GM18907 (cell line): ENCODE measurements at regions not wholly inside any gene's neighbourhood (a gene's known extent, or its start where the extent isn't known, plus 50 kb on each side); places are given as distances from the start of the nearest gene placed in this dataset.

Experiments used
- ATAC-seq: cut with Tn5 transposase; IDR thresholded peaks from one replicate; pipeline ENCODE4 v1.9.1; 2021; ENCODE audit warnings: mild to moderate bottlenecking, moderate library complexity; ENCODE audit not compliant: unreplicated experiment

GRCh38 chr9:14967450-14968321 is 57.5 kb upstream of the FREM1 start:
- ATAC-seq = no peak

GRCh38 chr9:14962193-14962882 is 52.1 kb upstream of the FREM1 start:
- no peak for ATAC-seq

GRCh38 chr9:14961372-14962068 is 51.3 kb upstream of the FREM1 start:
- ATAC-seq = no peak

- no peak for ATAC-seq
Measured at GRCh38 chr9:14960881-14961280, 50.7 kb upstream of the FREM1 start.
